ENCODE measurements at regions not wholly inside any gene's neighbourhood (a gene's known extent, or its start where the extent isn't known, plus 50 kb on each side); places are given as distances from the start of the nearest gene placed in this dataset.
A peak's percentile ranks its signal among the peaks of the same experiment; 100 is the strongest.
"Not testable (repeated sequence)": the region's sequence is repeated elsewhere in the genome, so short reads cannot be mapped to it uniquely, and the experiment has no call there.

DNA sequence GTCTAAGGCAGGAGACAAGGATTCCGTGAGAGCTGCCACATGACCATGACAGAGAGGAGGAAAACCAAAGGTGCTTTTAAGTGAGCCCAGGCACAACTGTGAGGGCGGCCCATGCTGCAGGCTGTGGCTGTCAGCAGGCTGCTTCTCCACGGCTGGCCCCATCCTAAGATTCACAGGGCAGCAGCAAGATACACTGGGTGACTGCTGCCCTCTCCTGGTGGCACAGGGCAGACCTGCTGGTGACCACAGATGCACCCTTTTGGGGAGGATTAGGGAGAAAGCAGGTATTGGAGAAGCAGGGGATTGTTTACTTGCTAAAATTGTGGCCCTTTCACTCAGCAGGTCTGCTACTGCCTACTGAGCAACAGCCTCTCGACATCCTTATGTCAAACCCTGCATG lies 125.4 kb upstream of the ALDH3B2 start:
- DNase-seq (ENCODE audit: low read depth); H3K4me3 ChIP-seq (ENCODE audit: low read depth, low read length): not testable (repeated sequence)

DNA sequence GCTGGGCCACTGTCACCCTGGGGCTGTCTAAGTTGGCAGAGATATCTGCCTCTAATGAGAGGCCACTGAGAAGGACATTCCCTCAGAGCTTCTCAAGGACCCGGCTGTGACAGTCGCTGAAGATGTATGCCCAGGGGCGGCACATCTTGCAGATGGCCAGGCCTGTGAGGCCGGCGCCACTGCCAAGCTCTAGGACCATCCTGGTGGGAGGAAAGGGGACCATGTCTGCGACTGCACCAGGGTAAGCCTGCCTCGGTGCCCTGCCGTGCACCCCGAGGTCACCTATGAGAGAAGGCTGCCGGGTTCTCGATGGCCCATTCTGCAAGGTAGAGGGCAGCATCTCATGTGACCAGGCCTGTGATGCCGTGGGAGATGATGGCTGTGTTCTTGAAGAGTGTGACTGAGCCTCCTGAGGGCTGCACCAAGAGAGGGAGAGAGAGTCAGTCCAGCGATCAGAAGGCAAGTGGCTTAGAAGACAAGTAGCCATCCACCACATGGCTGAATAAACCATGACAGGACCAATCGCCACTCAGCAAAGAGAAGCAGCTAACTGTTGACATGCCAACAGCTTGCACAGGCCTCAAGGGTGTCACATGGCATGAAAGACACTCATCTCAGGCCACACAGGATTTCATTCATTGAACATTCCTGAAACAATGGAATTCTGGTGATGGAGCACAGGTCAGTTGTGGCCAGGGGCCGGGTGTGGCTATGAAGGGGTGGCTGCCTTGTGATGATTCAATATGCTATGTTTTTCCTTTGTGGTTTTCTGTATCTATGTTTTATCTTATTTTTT lies 123.5 kb upstream of the ALDH3B2 start:
- H3K4me3 ChIP-seq (ENCODE audit: low read depth, low read length); DNase-seq (ENCODE audit: low read depth): not testable (repeated sequence)

More for the DNA sequence above, 125.4 kb upstream of the ALDH3B2 start:
- TF ChIP-seq, protein P1, sequence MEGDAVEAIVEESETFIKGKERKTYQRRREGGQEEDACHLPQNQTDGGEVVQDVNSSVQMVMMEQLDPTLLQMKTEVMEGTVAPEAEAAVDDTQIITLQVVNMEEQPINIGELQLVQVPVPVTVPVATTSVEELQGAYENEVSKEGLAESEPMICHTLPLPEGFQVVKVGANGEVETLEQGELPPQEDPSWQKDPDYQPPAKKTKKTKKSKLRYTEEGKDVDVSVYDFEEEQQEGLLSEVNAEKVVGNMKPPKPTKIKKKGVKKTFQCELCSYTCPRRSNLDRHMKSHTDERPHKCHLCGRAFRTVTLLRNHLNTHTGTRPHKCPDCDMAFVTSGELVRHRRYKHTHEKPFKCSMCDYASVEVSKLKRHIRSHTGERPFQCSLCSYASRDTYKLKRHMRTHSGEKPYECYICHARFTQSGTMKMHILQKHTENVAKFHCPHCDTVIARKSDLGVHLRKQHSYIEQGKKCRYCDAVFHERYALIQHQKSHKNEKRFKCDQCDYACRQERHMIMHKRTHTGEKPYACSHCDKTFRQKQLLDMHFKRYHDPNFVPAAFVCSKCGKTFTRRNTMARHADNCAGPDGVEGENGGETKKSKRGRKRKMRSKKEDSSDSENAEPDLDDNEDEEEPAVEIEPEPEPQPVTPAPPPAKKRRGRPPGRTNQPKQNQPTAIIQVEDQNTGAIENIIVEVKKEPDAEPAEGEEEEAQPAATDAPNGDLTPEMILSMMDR (IDR thresholded peaks at IDR 0.05; ENCODE audit: insufficient read depth, low read depth, low read length, missing control alignments), result peak; percentile 26

DNA sequence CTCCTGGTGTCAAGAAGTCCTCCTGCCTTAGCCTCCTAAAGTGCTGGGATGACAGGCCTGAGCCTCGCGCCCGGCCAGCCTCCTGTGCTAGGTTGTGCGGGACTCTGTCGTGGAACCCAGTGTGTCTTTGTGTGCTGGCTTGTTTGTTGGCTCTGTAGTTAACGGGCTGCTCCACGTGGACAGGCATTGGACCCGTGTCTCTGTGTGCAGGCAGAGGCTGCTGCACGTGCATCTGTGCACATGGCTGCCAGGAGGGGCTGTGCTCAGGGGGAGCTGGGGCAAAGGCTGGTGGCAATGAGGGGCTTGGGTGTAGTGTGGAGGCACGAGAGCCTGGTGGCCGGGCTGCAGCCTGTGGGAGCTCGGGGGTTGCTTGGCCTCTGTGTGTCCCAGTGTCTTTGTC lies 121.3 kb upstream of the ALDH3B2 start:
- DNase-seq (ENCODE audit: low read depth), result no peak

DNA sequence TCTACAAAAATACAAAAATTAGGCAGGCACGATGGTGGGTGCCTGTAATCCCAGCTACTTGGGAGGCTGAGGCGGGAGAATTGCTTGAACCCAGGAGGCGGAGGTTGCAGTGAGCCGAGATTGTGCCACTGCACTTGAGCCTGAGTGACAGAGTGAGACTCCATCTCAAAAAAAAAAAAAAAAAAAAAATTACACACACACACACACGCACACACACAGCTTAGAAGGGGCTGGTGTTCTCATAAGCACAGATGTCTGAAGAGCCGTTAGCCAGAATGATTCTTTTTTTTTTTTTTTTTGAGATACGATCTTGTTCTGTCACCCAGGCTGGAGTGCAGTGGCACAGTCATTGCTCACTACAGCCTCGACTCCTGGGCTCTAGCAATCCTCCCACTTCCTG lies 119.3 kb upstream of the ALDH3B2 start:
- not testable (repeated sequence) for H3K4me3 ChIP-seq (ENCODE audit: low read depth, low read length); DNase-seq (ENCODE audit: low read depth)

More for the DNA sequence above, 121.3 kb upstream of the ALDH3B2 start:
- TF ChIP-seq, protein P1 (IDR thresholded peaks at IDR 0.05; ENCODE audit: insufficient read depth, low read depth, low read length, missing control alignments), result no peak
- H3K4me3 ChIP-seq (ENCODE audit: low read depth, low read length), result no peak overlapping the region

DNA sequence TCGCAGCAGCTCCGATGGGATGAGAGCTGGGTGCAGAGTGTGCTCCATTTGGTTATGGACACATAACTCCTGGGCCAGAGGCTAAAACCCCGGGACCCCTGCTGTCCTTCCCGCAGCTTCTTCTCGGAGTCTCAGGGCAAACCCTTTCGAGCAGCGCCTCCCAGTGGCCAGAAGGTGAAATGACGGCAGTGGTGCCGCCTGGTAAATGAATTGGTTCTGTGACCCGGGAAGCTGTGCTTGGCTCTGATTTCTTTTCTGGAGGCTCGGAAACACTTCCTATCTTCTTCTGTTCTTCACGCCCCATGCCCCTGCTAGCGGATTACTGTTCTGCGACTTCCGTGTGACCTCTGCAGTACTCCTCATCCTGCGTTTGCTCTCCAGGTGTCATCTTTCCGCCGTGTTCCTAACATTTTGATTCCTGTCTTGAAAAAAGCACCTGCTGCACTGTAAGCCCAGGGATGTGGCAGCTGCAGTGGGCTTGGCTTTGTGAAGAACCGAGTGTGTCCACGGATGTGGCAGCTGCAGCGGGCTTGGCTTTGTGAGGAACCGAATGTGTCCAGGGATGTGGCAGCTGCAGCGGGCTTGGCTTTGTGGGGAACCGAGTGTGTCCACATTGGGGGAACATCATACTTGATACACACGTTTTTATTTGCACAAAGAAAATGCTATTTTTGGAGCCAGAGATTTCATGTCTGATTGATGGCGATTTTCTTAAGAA lies 118.0 kb upstream of the ALDH3B2 start:
- not testable (repeated sequence) for H3K4me3 ChIP-seq (ENCODE audit: low read depth, low read length); DNase-seq (ENCODE audit: low read depth)

DNA sequence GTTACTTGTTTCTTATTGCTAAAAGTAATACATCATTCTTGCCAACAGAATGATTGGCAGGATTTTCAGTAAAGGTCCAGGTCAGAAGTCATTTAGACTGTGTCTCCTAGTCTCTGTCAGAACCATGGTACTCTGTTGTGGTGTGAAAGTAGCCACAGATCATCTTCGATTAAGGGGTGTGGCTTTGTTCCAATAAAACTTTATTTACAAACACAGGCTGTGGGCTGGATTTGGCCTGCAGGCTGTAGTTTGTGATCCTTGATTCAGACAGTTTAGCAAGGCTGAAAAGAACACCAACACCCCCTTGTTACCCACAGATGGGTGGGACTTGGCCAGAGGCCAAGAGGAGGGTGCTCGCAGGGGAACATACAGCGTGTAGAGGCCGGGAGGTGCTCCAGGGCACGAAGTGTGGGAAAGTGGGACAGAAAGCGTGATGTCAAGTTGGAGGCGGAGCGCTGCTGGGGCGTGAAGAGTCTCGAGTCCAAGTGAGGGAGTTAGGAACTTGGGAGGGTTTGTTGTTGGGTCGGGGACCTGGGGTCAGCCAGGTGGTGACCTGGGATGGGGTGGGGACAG lies 117.3 kb upstream of the ALDH3B2 start:
- not testable (repeated sequence) for H3K4me3 ChIP-seq (ENCODE audit: low read depth, low read length); DNase-seq (ENCODE audit: low read depth)

More for the DNA sequence above, 118.0 kb upstream of the ALDH3B2 start:
- TF ChIP-seq, protein P1 (IDR thresholded peaks at IDR 0.05; ENCODE audit: insufficient read depth, low read depth, low read length, missing control alignments), result peak; percentile 46

DNA sequence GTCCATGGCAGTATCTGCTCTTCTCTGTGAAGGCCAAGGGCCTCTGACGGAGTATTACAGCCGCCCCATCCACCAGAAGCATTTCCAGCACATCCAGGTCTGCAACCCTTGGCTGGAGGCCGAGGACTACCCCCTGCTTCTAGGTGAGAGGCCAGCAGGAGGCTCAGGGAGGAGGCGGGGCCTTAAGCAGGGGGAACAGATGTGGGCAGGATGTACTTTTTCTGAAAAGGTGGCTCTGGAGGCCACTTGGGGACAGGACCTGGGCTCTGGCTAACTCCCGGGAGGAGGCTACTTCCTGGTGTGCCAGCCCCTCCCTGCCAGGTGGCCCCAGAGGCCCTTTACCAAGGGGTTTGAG lies 113.9 kb upstream of the ALDH3B2 start:
- not testable (repeated sequence) for H3K4me3 ChIP-seq (ENCODE audit: low read depth, low read length); DNase-seq (ENCODE audit: low read depth)

DNA sequence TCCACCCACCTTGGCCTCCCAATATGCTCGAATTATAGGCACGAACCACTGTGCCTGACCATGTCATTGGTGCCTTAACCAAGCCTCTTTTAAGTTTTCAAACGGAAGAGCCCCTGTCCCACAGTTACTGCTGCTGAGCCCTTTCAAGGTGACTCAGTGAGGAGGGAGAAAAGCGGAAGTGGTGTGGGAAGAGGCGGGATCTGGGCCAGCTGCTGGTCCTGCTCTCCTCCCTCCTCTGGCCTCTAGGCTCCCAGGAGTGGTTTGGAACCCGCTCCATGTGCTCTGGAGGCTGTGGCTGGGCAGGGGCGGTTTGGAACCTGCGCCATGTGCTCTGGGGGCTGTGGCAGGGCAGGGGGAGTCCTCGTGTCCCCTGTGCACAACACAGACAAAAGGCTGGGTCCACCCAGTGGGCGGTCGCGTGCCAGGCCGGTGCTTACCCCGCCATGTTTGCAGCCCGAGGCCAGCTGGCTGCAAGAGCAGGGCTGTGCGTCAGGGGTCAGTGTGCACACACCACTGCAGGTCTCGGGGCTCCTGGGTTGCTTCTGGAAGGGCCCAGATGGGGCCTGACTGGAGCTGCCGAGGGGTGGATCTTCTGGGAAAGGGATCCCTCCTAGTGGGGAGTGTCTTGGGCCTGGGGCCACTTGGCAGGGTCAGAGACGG lies 113.4 kb upstream of the ALDH3B2 start:
- DNase-seq (ENCODE audit: low read depth), result not testable (repeated sequence)

DNA sequence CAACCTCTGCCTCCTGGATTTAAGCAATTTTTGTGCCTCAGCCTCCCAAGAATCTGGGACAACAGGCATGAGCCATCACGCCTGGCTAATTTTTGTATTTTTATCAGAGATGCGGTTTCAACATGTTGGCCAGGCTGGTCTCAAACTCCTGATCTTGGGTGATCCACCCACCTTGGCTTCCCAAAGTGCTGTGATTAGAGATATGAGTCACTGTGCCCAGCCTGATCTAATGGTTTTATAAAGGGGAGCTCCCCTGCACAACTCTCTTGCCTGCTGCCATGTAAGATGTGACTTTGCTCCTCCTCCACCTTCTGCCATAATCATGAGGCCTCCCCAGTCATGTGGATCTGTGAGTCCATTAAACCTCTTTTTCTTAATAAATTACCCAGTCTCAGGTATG lies 107.5 kb upstream of the ALDH3B2 start:
- not testable (repeated sequence) for DNase-seq (ENCODE audit: low read depth); H3K4me3 ChIP-seq (ENCODE audit: low read depth, low read length)

More for the DNA sequence above, 113.4 kb upstream of the ALDH3B2 start:
- not testable (repeated sequence) for H3K4me3 ChIP-seq (ENCODE audit: low read depth, low read length)

DNA sequence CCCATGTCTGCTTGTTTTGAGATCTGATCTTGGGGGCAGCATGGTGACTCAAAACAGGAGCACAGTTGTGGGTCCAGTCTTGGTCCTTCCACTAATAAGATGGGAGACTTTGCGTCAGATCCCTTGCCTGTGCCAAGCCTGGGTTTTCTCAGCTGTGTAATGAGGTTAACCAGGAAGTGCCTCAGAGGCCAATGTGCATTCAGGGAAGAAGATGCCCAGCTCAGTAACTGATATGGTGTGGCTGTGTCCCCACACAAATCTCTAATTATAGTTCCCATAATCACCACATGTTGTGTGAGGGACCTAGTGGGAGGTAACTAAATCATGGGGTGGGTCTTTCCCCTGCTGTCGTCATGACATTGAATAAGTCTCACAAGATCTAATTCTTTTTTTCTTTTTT lies 107.1 kb upstream of the ALDH3B2 start:
- not testable (repeated sequence) for DNase-seq (ENCODE audit: low read depth); H3K4me3 ChIP-seq (ENCODE audit: low read depth, low read length)

All from GM12865 (cell line).